ENCODE measurements at regions not wholly inside any gene's neighbourhood (a gene's known extent, or its start where the extent isn't known, plus 50 kb on each side); places are given as distances from the start of the nearest gene placed in this dataset.

GRCh38 chr5:3265131-3265885 lies 330.3 kb upstream of the IRX1 start:
- no peaks in the 10 kb centered on the region for H3K23me2 ChIP-seq (ENCODE audit: low read depth, low read length)
- no peak overlapping the region for H2BK15ac ChIP-seq (ENCODE audit: low read length)
- no peak overlapping the region; the same call in 1 of the 2 replicates for H2AFZ ChIP-seq (ENCODE audit: low read length)
- DNase-seq (ENCODE audit: low read depth in 1 of 2, low spot score in 2 of 2): no peak
- no peaks in the 10 kb centered on the region for H3K36me3 ChIP-seq (ENCODE audit: control insufficient read depth in 2 of 4, insufficient read depth in 4 of 4, low read length in 3 of 4)
- H3K4me3 ChIP-seq (ENCODE audit: extremely low read depth in 1 of 4, insufficient read depth in 2 of 4, low read depth in 3 of 4, low read length in 4 of 4): no peak overlapping the region
- H2BK5ac ChIP-seq (ENCODE audit: low read depth, low read length): no peak overlapping the region
- no peak overlapping the region for H3K23ac ChIP-seq (ENCODE audit: insufficient read length)
- H3K56ac ChIP-seq (replicated peaks; ENCODE audit: insufficient read length, low read depth, low read length): no peak overlapping the region
- no peaks in the 10 kb centered on the region for H3K79me2 ChIP-seq (ENCODE audit: control insufficient read depth in 1 of 2, insufficient read depth in 2 of 2, low read length in 2 of 2)
- no peak overlapping the region for H4K8ac ChIP-seq (ENCODE audit: extremely low read depth, insufficient read depth, low read length)
- TF ChIP-seq ASH2L (IDR thresholded peaks at IDR 0.05; ENCODE audit: low read length) (no peak), POLR2AphosphoS5 (IDR thresholded peaks at IDR 0.05; ENCODE audit: low read depth, low read length) (no peak), GABPA (IDR thresholded peaks at IDR 0.05; ENCODE audit: borderline replicate concordance, insufficient read depth, low read length) (no peak)
- ChIA-PET CTCF (ENCODE audit: partially characterized antibody) (interaction anchor here (0.7 kb wide), 1 partner anchor 8 kb away, joined by 3 read pairs; no protein-coding TSS in a partner anchor), POLR2A (ENCODE audit: partially characterized antibody) (no interaction called here)
- no peaks in the 10 kb centered on the region for H3K79me1 ChIP-seq (ENCODE audit: low read depth, low read length)
- no peaks in the 10 kb centered on the region for H3K4me1 ChIP-seq (replicated peaks in 1 of 4; ENCODE audit: control insufficient read depth in 3 of 4, insufficient read depth in 4 of 4, low read length in 3 of 4)
- no peak for FAIRE-seq
- no peak overlapping the region for H2AK5ac ChIP-seq (ENCODE audit: low read depth, low read length)
- no peak overlapping the region for H3K27ac ChIP-seq (ENCODE audit: low read depth, low read length)
- no peaks in the 10 kb centered on the region; a peak in 1 of 4 replicates for H3K9me3 ChIP-seq (ENCODE audit: insufficient read depth in 2 of 2, low read depth in 1 of 2, low read length in 1 of 2)
- no peak overlapping the region for H4K5ac ChIP-seq (ENCODE audit: insufficient read length, low read depth, low read length)
- H2BK120ac ChIP-seq (replicated peaks; ENCODE audit: low read depth, low read length): no peak overlapping the region
- no peaks in the 10 kb centered on the region for H4K20me1 ChIP-seq (replicated peaks in 1 of 2; ENCODE audit: control insufficient read depth in 1 of 2, insufficient read depth in 2 of 2, low read length in 2 of 2)
- H4K91ac ChIP-seq (replicated peaks; ENCODE audit: insufficient read length, low read length): no peak overlapping the region
- H3K4me2 ChIP-seq (ENCODE audit: insufficient read depth in 1 of 2, low read depth in 2 of 2, low read length in 2 of 2): no peak overlapping the region
- no peak overlapping the region for H3K18ac ChIP-seq (ENCODE audit: extremely low read depth, low read length)
- H3K9ac ChIP-seq (replicated peaks in 1 of 4; ENCODE audit: extremely low read depth in 1 of 4, low read depth in 3 of 4, low read length in 3 of 4): no peak overlapping the region
- WGBS, 2 experiments (ENCODE audit: extremely low coverage in 1 of 2, insufficient coverage in 1 of 2, insufficient read length in 1 of 2, insufficient replicate concordance in 2 of 2, low coverage in 1 of 2, low lambda C conversion rate in 2 of 2, missing lambda C conversion rate in 1 of 2): 85% methylated on average over 5 of the region's 5 CpGs; no CpG with 5 or more reads in 1 of the 2 experiments
- no peak overlapping the region for H3K14ac ChIP-seq (ENCODE audit: insufficient read length)
- no peak overlapping the region for H2BK20ac ChIP-seq (ENCODE audit: low read length)
- H3K4ac ChIP-seq (replicated peaks; ENCODE audit: insufficient read length, low read depth, low read length): no peak overlapping the region
- H3K27me3 ChIP-seq (replicated peaks in 1 of 4; ENCODE audit: control insufficient read depth in 3 of 4, extremely low read depth in 1 of 4, insufficient read depth in 3 of 4, low read length in 3 of 4): no peaks in the 10 kb centered on the region
- H2BK12ac ChIP-seq (ENCODE audit: low read depth, low read length): no peak overlapping the region
